ENCODE measurements at regions not wholly inside any gene's neighbourhood (a gene's known extent, or its start where the extent isn't known, plus 50 kb on each side); places are given as distances from the start of the nearest gene placed in this dataset.

DNA sequence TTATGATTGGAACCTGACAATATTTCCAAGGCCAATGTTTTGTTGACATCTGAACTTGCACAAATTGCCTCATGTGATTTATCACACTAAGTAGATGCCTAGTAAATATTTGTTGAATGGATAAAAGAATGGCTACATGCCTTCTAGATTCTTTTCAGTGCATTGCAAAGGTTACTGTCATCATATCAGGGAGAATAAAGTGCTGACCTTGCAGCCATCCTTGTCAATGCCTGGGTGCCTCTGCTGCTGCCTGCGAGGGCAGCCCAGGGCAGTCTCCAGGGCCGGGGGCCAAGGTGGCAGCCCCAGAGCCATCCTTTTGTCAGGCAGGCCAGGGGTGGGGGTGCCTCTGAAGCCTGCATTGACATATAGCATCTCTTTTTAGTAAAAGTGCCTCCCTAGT, 325.6 kb upstream of the MTNR1B start:
- Histone ChIP-seq H3K36me3 (ENCODE audit: control insufficient read depth, insufficient read depth, low read length) (no peaks in the 10 kb centered on the region), H3K27me3 (ENCODE audit: control insufficient read depth, insufficient read depth, low read length) (no peaks in the 10 kb centered on the region), H3K4me3 (ENCODE audit: low read length) (no peak overlapping the region), H3K27ac (ENCODE audit: low read length) (no peak overlapping the region), H3K9me3 (ENCODE audit: control insufficient read depth, insufficient read depth, low read length) (peaks cover 4% of the 10 kb centered on the region), H3K4me1 (ENCODE audit: control insufficient read depth, insufficient read depth, low read length) (no peaks in the 10 kb centered on the region)
- Mint-ChIP-seq H3K4me3 (no peak overlapping the region), H3K27me3 (ENCODE audit: low read depth in 2 of 2) (no peaks in the 10 kb centered on the region), H3K4me1 (no peaks in the 10 kb centered on the region), H3K27ac (no peak overlapping the region), H3K9me3 (peaks cover 4 to 7% of the 10 kb centered on the region in 2 donors), H3K36me3 (no peaks in the 10 kb centered on the region)
- ATAC-seq (no peak), DNase-seq (no peak)
- WGBS (ENCODE audit: insufficient coverage), result 72% methylated on average over 2 of the region's 2 CpGs
- TF ChIP-seq CTCF (IDR thresholded peaks at IDR 0.05), result no peak
- intact Hi-C loops (cut with micrococcal nuclease), result no loop called here

GRCh38 chr11:92644595-92645445, 324.6 kb upstream of the MTNR1B start:
- no peaks in the 10 kb centered on the region for H3K27me3 Mint-ChIP-seq (ENCODE audit: low read depth in 2 of 2)
- Histone ChIP-seq H3K36me3 (ENCODE audit: control insufficient read depth, insufficient read depth, low read length) (no peaks in the 10 kb centered on the region), H3K27me3 (ENCODE audit: control insufficient read depth, insufficient read depth, low read length) (no peaks in the 10 kb centered on the region), H3K4me3 (ENCODE audit: low read length) (no peak overlapping the region), H3K27ac (ENCODE audit: low read length) (no peak overlapping the region), H3K9me3 (ENCODE audit: control insufficient read depth, insufficient read depth, low read length) (peaks cover 4% of the 10 kb centered on the region), H3K4me1 (ENCODE audit: control insufficient read depth, insufficient read depth, low read length) (no peaks in the 10 kb centered on the region)
- H3K4me3 Mint-ChIP-seq, result no peak overlapping the region
- DNase-seq (no peak), ATAC-seq (no peak)
- no peak overlapping the region for H3K27ac Mint-ChIP-seq
- no peaks in the 10 kb centered on the region for H3K36me3 Mint-ChIP-seq
- no peak for TF ChIP-seq CTCF (IDR thresholded peaks at IDR 0.05)
- WGBS (ENCODE audit: insufficient coverage), result 94% methylated on average over 10 of the region's 10 CpGs
- H3K4me1 Mint-ChIP-seq, result no peaks in the 10 kb centered on the region
- H3K9me3 Mint-ChIP-seq, result peaks cover 3 to 4% of the 10 kb centered on the region in 2 donors
- intact Hi-C loops (cut with micrococcal nuclease), result no loop called here

GRCh38 chr11:92651159-92651558, 318.3 kb upstream of the MTNR1B start:
- 80% methylated on average over 2 of the region's 2 CpGs for WGBS (ENCODE audit: insufficient coverage)
- Mint-ChIP-seq H3K9me3 (peaks cover 4 to 9% of the 10 kb centered on the region in 2 donors), H3K27ac (no peak overlapping the region), H3K4me1 (no peaks in the 10 kb centered on the region), H3K27me3 (ENCODE audit: low read depth in 2 of 2) (no peaks in the 10 kb centered on the region), H3K36me3 (no peaks in the 10 kb centered on the region), H3K4me3 (no peak overlapping the region)
- no peaks in the 10 kb centered on the region for H3K36me3 ChIP-seq (ENCODE audit: control insufficient read depth, insufficient read depth, low read length)
- H3K27me3 ChIP-seq (ENCODE audit: control insufficient read depth, insufficient read depth, low read length), result no peaks in the 10 kb centered on the region
- H3K4me3 ChIP-seq (ENCODE audit: low read length), result no peak overlapping the region
- no peaks in the 10 kb centered on the region for H3K4me1 ChIP-seq (ENCODE audit: control insufficient read depth, insufficient read depth, low read length)
- intact Hi-C loops (cut with micrococcal nuclease), result no loop called here
- H3K9me3 ChIP-seq (ENCODE audit: control insufficient read depth, insufficient read depth, low read length), result peaks cover 4% of the 10 kb centered on the region
- H3K27ac ChIP-seq (ENCODE audit: low read length), result no peak overlapping the region
- no peak for DNase-seq
- TF ChIP-seq CTCF (IDR thresholded peaks at IDR 0.05), result no peak
- ATAC-seq, result no peak

- Histone ChIP-seq H3K36me3 (ENCODE audit: control insufficient read depth, insufficient read depth, low read length) (no peaks in the 10 kb centered on the region), H3K9me3 (ENCODE audit: control insufficient read depth, insufficient read depth, low read length) (no peaks in the 10 kb centered on the region), H3K27ac (ENCODE audit: low read length) (no peak overlapping the region), H3K4me3 (ENCODE audit: low read length) (no peak overlapping the region), H3K4me1 (ENCODE audit: control insufficient read depth, insufficient read depth, low read length) (no peaks in the 10 kb centered on the region), H3K27me3 (ENCODE audit: control insufficient read depth, insufficient read depth, low read length) (no peaks in the 10 kb centered on the region)
- Mint-ChIP-seq H3K4me1 (no peaks in the 10 kb centered on the region), H3K27me3 (ENCODE audit: low read depth in 2 of 2) (no peaks in the 10 kb centered on the region), H3K27ac (no peak overlapping the region), H3K36me3 (no peaks in the 10 kb centered on the region), H3K9me3 (peaks cover 4 to 9% of the 10 kb centered on the region in 2 donors), H3K4me3 (no peak overlapping the region)
- no peak for DNase-seq
- intact Hi-C loops (cut with micrococcal nuclease), result no loop called here
- no peak for TF ChIP-seq CTCF (IDR thresholded peaks at IDR 0.05)
- ATAC-seq, result no peak
These were observed 316.0 kb upstream of the MTNR1B start for GRCh38 chr11:92653454-92653853.
